ENCODE measurements at regions not wholly inside any gene's neighbourhood (a gene's known extent, or its start where the extent isn't known, plus 50 kb on each side); places are given as distances from the start of the nearest gene placed in this dataset.

DNA sequence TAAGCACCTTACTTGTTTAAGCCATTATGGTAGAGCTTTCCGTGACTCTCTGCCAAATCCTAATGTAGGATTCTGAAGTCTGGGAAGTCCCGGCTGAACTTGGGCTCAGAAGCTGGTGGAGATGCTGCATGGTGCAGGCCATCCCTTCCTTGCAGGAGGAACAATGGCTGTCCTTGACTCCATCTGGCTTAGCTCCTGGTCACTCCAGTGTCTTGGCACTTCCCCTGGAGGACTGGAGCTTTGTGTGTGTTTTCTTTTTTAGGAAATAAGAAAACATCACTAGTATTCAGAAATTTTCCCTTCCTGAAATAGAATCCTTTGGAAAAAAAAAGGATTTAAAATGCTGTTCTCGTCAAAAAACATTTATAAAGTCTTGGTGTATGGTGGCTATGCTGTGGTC is 209.3 kb upstream of the ROPN1 start:
- no peak for DNase-seq

DNA sequence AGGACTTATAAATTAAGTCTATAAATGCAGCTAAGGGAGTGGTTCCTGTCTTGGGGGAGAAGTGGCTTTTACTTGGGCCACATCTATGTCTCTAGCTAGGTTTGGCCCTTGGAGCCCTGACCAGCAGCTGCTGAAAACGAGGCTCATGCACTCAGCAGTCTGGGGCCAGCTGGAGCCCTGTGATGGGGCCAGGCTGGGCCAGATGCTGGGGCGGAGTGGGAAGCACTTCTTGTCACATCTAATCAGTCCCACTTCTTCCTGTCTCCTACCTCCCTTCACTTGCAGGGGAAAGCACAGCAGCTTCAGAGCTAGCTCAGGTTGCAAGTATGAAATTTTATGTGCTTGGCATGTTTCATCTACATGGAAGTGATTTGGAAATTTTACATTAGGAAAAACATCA is 209.9 kb upstream of the ROPN1 start:
- DNase-seq: no peak

DNA sequence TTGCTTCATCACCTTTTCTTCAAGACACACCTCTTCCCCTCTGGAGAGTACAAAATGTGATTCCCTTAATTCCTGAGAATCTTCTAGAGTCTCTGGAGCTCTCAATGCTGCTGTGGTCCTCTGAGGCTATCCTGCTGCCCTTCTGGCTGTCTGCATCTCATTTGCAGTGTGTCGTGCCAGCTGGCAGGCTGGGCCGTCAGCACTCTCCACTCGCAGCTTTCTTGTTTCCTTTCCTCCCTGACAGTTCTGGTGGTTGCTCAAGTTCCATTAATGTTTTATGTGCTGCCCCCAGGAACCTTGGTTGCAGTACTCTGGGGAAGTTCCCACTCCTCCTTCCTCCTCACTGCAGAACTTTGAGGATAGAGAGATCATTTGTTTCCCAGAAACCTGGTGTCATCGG is 210.8 kb upstream of the ROPN1 start:
- no peak for DNase-seq

DNA sequence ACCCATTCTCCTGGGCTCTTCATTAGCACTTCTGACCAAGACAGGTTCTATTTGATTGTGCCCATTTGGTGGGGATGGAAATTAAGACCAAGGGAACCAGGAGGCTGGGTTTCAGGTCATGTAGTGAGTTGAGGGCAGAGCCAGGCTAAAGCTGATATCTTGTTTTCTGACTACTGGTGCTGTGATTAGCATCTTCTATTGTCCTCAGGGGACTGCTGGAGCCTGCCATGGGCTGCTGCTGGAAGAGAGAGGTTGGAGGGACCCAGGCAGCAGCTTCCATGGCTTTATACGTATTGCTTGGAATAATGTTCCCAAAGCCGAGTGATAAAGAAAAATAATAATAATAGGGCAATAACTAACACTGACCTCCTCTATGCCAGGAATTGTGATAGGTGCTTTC is 211.4 kb upstream of the ROPN1 start:
- DNase-seq: no peak

DNA sequence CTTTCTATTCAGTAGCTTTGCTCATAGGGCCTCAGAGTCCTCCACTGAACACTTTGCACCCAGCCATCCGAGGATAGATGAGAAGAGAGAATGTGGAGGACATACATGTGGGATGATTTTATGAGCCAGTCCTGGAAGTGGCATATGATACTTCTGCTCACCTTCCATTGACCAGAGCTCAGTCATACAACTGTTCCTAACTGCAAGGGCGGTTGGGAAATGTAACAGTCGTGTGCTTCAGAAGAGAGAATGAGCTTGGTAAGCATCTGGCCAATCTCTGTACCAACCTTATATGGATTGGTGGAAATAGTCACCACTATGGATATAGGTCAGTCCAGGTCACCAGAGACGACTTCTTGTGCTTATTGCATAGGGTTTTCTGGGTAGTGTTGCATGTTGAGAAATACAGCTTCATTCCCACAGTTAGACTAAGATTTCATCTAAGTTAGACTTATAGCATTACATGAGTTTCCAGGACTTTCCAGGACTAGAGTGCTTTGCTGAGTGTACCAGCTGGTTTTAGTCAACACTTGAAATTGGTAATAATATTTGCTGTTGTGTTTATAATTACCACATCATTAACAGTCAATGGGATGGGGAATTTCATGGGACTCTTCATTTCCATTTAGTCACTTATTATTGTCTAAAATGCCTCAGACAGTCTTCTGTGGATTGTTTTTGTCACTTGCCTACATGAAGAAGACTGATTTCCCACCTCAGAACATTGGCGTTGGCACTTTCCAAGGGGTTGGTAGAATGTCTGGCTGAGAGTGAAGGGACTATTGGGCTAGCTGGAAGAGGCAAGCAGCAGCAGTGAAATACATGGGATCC is 214.5 kb upstream of the ROPN1 start:
- DNase-seq: no peak

DNA sequence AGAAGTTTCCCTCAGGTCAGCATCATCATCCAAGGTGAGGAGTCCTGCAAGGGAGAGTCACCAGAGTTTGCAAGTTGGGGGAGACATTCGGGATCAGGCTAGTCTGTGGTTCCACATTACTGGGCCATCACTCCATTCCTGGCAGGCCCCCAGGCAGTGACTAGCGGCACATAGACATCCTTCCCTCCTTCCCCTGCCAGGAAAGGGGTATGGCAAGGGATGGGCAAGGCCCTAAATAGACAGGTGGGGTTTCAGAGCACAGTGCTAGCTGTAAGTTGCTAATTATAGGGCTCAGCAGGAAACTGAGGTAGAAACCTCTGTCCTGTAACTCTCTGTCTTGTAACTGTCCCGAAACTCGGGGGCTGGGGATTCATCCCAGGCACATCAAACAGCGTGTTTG is 215.2 kb upstream of the ROPN1 start:
- DNase-seq: no peak

DNA sequence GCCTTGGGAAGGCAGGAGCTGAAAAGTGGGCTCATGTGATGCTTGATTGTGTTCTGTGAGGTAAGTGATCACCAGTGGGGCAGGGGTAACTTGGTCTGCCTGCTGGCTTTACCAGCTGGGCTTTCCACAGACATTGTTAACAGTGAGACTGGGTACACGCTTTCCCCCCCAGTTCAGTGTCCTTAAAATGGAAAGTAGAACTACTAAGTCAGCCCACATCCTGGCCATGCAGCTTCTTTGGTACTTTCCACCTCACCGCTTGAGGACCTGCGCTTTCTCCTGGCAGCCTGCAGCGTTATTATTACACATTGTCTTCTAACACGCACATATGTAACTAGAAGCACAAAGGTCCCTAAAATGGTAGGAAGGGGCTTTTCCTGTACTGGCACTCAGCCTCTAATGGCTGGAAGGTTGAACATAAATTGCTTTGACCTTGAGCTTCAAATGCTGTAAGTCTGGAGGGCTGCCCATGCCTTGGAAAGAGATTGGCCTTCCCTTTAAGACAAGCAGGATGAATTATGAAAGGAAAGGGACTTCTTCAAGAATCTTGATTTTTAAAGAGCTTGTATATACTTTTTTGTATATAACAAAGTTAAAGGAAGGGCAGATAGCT is 216.1 kb upstream of the ROPN1 start:
- no peak for DNase-seq

DNA sequence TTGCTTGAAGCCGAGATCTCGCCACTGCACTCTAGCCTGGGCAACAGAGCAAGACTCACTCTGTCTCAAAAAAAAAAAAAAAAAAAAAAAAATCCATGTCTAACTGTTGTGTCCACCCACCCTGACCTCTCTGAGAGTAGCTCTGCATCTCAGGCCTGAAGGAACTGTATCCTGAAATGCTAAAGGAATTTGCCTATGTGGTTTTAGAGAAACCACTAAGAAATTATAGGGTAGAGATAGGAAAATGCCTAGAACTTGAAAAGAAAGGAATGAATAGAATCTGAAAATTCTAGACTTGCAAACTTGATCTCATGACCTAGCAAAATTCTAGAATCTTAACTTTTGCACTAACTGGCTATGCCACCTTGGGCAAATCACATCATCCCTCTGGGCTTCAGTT is 217.5 kb upstream of the ROPN1 start:
- no peak for DNase-seq

DNA sequence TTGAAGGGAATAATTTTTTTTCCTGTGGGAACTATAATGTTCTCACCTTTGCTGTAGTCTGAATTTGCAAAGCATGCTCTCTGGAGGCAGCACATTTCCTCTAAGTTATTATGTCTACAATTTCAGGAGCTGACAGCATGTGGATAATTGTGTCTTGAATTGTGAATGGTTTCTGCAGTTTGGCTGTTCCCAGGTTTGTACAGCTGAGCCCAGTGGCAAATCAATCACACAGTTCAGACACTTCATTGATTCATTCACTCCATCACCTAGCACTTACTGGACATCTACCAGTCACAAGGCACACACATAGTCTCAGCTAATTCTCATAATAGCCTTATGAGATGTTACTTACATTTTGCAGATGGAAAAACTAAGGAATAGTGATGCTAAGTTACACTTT is 219.0 kb upstream of the ROPN1 start:
- no peak for DNase-seq

DNA sequence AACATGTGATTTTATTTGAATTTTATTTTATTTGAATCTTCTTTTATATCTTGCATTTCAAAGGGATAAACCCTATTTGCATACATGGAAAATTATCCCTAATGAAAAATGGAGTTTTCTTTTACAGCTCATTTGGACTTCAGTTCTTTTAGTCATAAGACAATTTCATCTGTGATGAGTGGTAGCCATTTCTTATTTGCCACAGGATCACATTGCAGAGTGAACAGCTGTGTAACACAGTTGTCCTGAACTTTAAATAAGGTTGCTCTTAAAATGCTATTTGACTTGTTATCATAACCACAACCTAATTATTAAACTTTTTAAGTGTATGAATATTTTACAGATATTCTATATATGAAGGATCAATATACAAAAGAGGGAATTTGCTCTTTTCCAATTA is 221.7 kb upstream of the ROPN1 start:
- no peak for DNase-seq

DNA sequence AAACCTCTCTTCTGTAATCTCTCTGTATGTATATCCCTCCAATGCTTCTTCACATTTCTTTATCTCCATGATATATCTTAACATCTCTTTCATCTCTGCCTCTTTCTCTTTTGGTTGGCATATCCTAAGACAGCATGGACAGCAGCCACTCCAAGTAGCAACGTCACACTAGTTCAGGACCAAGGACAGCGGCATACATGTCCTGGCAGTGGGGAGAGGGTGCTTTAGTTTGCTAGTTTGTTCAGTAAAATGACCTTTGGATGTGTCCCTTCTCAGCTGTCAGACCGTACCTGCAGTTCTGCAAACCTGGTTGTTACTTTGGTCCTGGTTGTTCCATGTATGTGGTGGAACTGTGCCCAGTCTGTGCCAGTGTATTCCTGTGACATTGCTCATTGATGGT is 225.6 kb upstream of the ROPN1 start:
- DNase-seq: peak; percentile 5

DNA sequence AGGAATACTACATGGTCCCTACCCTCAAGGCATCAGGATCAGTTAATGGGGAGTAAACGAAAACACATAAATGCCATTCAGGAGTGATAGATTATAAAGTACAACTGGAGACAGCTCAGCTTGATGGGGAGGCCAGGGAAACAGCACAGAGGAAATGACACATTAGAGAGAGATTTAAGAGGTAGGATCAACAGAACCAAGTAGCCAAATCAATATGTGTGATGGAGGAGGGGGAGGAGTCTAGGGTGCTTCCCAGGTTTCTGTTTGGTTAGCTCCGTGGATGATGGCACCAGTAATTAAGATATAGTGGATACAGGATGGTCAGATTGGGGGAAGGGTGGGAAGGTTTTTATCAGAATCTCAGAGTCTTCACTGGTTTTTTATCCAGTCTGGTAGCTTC is 229.5 kb upstream of the ROPN1 start:
- no peak for DNase-seq

DNA sequence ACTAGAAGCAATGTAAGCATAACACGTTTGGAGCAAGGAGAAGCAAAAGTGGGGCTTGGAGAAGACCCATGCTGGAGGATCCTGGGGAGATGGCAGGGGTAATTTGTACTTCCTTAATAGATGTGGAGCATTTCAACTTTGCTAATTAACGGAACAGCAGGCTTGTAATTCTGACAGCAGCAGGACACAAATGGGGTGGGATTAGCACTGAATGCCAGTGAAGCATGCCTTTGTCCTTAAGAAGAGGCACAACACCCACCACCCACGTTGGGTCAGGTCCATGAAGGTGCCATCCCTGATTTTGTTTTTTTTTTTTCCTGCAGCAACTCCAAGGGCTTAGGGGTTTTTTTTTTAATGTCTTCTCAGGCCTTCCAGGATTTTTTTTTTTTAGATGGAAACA is 231.9 kb upstream of the ROPN1 start:
- no peak for DNase-seq

DNA sequence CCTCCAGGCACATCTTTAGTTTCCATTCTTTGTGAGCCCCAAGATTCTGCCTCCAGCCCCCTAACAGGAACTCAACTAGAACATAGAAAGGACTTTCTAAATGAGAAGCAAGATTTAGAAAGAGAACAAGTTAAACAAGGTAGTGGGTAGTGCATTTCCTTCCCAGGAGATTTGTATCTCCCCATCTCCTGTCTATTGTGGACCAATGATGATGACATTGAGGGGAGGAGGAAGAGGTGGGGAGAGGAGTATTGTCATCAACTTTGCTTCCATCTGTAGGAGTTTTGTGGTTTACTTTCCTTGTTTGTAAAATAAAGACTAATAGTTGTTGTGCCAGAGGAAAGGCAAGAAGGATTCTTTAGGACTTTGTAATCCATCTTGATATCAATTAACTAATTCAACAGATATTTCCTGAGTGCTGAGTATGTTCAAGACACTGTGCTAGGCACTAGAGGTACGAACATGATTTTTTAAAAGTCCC is 235.3 kb upstream of the ROPN1 start:
- no peak for DNase-seq

DNA sequence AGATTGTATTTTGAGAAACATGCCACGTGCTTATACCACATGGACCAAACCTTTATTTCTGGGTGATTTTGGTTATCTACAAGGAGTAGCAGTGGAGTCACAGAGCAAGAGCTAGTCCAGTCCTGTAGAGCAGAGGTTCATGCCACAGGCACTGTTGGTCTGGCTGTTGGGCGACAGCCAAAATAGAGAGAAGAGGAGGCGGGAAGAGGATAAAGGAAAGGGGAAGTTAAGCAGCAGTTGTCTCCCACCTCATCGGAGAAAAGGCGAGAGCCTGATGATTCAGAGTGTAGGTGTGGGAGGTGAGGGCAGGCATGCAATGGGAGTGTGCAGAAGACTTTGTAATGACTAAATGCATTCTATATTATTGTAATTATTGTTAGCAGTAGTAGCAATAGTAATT is 237.5 kb upstream of the ROPN1 start:
- no peak for DNase-seq

DNA sequence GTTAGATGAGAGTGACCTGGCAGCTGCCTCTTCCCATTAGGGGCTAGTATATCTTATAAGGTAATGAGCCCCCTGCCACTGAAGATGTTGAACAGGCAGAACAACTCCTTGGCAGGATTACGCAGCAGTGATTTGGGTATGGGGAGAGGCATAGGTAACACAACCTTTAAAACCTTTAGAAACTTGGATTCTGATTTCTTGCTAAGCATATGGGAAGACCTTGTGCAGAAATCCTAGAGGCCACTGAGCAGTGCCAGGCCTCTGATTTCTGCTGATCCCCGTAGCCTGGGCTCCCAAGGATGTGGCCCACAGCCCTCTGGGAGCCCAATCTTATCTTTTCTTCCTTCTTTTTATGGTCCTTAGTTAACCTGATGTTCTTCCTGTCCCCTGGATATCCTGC is 237.9 kb upstream of the ROPN1 start:
- no peak for DNase-seq

DNA sequence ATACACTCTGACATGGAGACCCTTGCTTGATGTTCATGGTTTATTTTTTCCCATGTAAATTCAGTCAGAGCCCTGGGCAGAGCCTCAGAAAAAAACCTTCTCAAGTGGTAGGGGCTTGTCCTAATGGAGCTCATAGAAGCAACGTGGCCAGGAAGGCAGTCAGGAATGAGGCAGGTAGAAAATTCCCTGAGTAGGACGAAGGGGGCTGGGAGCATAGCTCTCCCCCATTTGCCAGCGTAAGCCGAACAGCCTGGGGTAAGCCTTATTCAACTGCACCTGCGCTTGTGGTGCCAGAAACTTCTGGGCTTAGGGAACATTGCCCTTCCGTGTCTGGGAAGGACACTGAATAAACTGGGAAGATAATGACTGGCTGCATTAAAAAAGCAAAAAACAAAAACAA is 238.5 kb upstream of the ROPN1 start:
- DNase-seq: no peak

DNA sequence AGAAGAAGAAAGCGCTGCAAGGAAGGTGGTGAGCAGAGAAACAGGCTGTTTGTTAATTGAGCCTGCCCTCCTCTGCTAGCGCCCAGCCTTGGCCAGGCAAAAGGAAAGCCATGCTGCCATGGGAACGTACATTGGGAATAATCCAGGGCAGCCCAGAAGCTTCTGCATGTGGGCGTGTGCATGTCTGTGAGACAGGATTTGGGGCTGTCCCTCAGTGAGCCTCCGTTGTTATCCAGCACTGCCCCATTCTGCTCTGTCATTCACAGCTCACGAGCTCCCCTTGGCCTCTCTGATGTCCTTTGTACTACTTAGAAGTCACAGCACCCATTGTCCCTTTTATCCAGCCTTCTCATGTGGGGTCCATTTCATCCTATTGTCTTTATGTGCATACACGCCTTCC is 239.1 kb upstream of the ROPN1 start:
- DNase-seq: no peak

DNA sequence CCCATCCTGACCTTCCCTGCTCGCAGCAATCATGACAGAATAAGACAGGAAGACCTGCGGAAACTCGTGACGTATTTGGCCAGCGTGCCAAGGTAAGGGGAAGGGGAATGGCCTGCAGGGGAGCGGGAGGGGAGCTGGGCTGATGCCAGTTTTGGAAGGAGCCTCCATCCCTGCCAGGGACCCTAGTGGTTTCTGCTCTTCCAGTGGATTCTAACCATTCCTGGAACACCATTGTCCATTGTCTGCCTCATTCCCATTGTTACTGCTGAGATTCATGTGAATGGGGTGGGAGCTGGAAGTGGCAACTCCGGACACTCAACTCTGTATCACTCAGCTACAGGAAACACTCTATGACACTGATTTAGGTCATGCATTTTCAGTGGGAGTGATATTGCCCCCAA is 242.9 kb upstream of the ROPN1 start:
- DNase-seq: no peak

DNA sequence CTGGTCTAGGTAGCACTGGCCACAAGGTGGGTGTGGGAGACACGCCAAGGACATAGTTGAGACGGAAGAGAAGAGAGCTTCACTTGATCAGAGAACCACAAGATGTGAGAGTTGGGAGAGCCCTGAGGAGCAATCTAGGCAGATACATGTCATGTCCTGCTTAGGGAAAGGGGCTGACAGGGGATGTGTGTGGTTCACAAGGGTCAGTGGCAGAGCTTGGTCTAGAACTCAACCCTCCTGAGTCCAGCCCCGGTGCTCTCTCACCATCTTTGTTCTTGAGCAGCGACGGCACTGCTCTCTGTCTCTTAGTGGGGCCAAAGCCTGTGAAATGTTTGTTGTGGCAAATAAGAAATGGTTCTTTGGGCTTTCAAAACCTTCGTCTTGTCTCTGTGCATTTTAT is 243.5 kb upstream of the ROPN1 start:
- no peak for DNase-seq

DNA sequence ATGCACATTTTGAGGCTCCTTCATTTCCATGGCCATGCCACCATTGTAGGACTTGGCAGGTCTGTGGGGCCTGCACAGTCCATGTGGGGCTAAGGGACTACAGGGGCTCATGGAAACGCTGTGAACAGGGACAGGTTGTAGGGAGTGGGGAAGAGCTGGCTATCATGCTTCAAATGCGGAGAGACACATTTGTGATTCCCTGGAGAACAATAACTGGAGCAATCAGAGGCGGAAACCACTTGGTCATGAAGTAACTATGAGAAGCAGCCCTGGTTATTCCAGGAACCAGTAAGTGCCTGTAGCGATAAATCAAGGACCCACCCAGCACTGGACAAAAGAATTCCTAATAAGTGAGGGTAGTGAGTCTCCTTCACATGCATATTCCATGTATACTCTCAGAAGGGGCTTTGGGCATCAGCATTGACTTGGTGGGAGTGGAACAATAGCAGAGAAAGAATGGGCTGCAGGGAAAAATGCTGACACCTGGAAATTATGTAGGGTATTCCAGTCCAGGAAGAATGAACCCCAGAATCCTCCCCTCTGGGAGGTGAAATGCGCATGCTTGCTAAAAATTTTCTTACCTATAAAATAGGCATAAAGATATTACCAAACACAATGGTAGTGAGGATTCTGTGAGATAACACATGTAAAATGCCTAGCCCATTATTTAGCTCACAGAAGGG is 251.4 kb upstream of the ROPN1 start:
- no peak for DNase-seq

DNA sequence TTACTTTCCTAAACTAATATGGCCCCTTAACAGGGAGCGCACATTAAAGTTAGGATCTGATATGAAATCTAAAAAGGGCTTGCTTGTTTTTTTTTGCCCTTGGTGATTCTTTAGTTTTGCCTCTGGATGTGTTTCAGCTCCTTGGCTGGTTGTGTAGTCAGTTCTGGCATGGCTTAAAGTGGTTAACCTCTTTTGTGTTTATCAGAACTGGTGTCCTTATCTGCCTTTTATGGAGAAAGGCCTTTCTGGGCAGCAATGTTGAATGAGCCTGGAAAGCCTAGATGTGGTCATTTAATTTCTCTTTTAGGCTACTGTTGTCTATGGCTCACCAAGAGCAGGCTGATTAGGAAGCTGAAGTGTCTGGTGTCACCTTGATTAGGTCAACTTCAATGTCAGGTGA is 254.5 kb upstream of the ROPN1 start:
- no peak for DNase-seq

DNA sequence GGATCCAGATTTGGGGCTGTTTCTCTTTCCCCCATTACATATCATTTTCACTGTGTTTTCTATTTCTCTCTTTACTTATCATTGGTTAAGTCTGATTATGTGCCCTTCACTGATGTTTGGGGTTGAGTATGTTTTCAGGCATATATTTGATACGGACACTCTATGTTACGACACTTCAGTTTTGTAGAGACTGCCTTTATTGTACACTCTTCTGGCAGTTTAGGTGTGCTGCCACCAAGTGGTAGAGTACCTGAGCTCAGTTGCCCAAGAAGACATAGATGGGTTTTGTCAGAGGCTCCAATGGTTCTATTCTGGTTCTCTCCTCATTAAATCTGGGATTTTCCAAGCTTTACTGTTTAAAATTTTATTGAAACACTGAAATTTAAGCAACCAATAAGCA is 255.0 kb upstream of the ROPN1 start:
- no peak for DNase-seq

DNA sequence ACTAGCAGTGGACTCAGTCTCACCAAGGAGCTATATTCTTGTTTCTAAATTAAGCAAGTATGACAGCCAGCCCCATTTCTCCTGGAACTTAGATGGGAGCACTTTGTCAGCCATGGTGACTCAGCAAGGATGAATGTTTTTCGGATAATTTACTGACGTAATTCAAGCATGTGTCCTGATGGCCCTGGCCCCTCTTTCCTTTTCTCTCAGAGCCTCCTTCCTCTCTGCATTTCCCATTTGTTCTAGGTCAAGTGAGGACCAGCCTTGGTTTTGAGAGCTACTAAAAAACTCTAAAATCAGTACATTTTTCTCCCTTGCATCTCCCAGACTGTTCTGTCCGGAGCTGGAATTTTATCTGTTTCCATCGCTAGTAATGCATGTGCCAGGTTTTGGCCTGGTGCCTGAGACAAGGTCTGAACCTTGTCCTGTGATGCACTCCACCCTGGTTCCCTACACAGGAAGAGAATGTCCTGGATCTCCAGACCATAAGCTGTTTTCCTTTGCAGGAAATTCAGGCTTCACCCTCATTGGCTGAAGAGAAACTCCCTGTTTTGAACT is 256.6 kb upstream of the ROPN1 start:
- DNase-seq: no peak

Data from stimulated activated CD4-positive, alpha-beta T cell treated with anti-CD3 and anti-CD28 coated beads, Interleukin-4, amount 100 ng/mL, for 24 hours (primary cell).